GM12878 (cell line): ENCODE measurements at regions not wholly inside any gene's neighbourhood (a gene's known extent, or its start where the extent isn't known, plus 50 kb on each side); places are given as distances from the start of the nearest gene placed in this dataset.

ENCODE experiments used
- ASH2L ChIP-seq: fragments of 300-600, 200-600 bp; sonication (generic); IDR thresholded peaks from 2 replicates; pipeline ENCODE4 v1.6.1; 2017; ENCODE audit warnings: low read depth, mild to moderate bottlenecking, borderline replicate concordance
- BHLHE40 ChIP-seq, 2 experiments: fragments of 450-650 bp in 1 of 2; IDR thresholded peaks; 2 replicates each; pipeline ENCODE4 v1.6.1; 2011 to 2017; ENCODE audit warnings: low read depth in 2 of 2, borderline replicate concordance in 1 of 2, improper control_type of control experiment in 1 of 2, low read length in 1 of 2, mild to moderate bottlenecking in 1 of 2
- BRCA1 ChIP-seq: IDR thresholded peaks from 2 replicates; pipeline ENCODE4 v1.6.1; 2011; ENCODE audit warnings: low read depth, low read length, improper control_type of control experiment
- EZH2 ChIP-seq: IDR thresholded peaks from 2 replicates; pipeline ENCODE4 v1.6.1; 2012; ENCODE audit warnings: low read depth, mild to moderate bottlenecking, control low read depth, inconsistent platforms, low read length, borderline replicate concordance; ENCODE audit not compliant: control insufficient read depth
- JUND ChIP-seq: IDR thresholded peaks from 2 replicates; pipeline ENCODE4 v1.6.1; 2012; ENCODE audit warnings: low read depth, mild to moderate bottlenecking, low read length, improper control_type of control experiment, moderate library complexity
- MAX ChIP-seq: IDR thresholded peaks from 2 replicates; pipeline ENCODE4 v1.6.1; 2012; ENCODE audit warnings: low read depth, low read length, improper control_type of control experiment
- MEF2B ChIP-seq: fragments of 450-650 bp; IDR thresholded peaks from 2 replicates; pipeline ENCODE4 v1.6.1; 2018; ENCODE audit warnings: mild to moderate bottlenecking, moderate library complexity; ENCODE audit not compliant: partially characterized antibody, poor library complexity, severe bottlenecking
- MYC ChIP-seq: IDR thresholded peaks from 2 replicates; pipeline ENCODE4 v1.6.1; 2011; ENCODE audit warnings: mild to moderate bottlenecking, low read length, moderate library complexity, inconsistent platforms; ENCODE audit not compliant: insufficient read depth, insufficient replicate concordance, insufficient read length, severe bottlenecking
- PAX8 ChIP-seq: fragments of 450-650 bp; IDR thresholded peaks from 2 replicates; pipeline ENCODE4 v1.6.1; 2017; ENCODE audit warnings: mild to moderate bottlenecking, moderate library complexity
- POLR2A ChIP-seq: IDR thresholded peaks from 2 replicates; pipeline ENCODE4 v1.6.1; 2011; ENCODE audit warnings: low read depth, mild to moderate bottlenecking, low read length
- POU2F2 ChIP-seq: IDR thresholded peaks from 3 replicates; pipeline ENCODE4 v1.6.1; 2011; ENCODE audit warnings: low read depth, mild to moderate bottlenecking, low read length, borderline replicate concordance
- RAD51 ChIP-seq: fragments of 450-650 bp; IDR thresholded peaks from 2 replicates; pipeline ENCODE4 v1.6.1; 2016; ENCODE audit warnings: moderate library complexity, mild to moderate bottlenecking, inconsistent platforms
- RFX5 ChIP-seq: IDR thresholded peaks from 2 replicates; pipeline ENCODE4 v1.6.1; 2011; ENCODE audit warnings: low read depth, low read length, improper control_type of control experiment
- ZSCAN29 ChIP-seq: fragments of 450-650 bp; IDR thresholded peaks from 2 replicates; pipeline ENCODE4 v1.6.1; 2017; ENCODE audit warnings: mild to moderate bottlenecking, moderate library complexity

- TF ChIP-seq RFX5 (no peak), POLR2A (no peak), POU2F2 (no peak), JUND (no peak), PAX8 (no peak), MEF2B (no peak), BHLHE40 (IDR thresholded peaks at IDR 0.05; ENCODE audit: borderline replicate concordance in 1 of 2, low read depth in 2 of 2, low read length in 1 of 2) (no peak), ZSCAN29 (no peak), RAD51 (no peak), BRCA1 (no peak), EZH2 (no peak), ASH2L (no peak), MYC (no peak), MAX (no peak)
Observed at GRCh38 chr10:44822966-44823365, 88.2 kb upstream of the TMEM72 start.
